Natural killer cell (primary cell): ENCODE measurements at regions not wholly inside any gene's neighbourhood (a gene's known extent, or its start where the extent isn't known, plus 50 kb on each side); places are given as distances from the start of the nearest gene placed in this dataset.

ENCODE experiments used
- ATAC-seq, 3 donors: fragments of 150-1000 bp in 2 of 3; fragments of 200-7000 bp in 1 of 3; cut with Tn5 transposase; 1 replicate in 1 of 3; 2 replicates in 2 of 3; pipeline ENCODE4 v1.10.0; 2021; ENCODE audit warnings: mild to moderate bottlenecking in 2 of 3, moderate library complexity in 2 of 3
- DNase-seq, 2 donors: peaks; one replicate each; pipeline versions ENCODE4 v3.0.0 to v3.0.0-alpha.2; 2013 to 2021; ENCODE audit warnings: mixed read lengths in 1 of 2
- H3K27ac ChIP-seq: one replicate; pipeline ENCODE4 v1.5.1; 2013; ENCODE audit warnings: mild to moderate bottlenecking, low read length
- H3K27me3 ChIP-seq: one replicate; pipeline ENCODE4 v1.6.1; 2013; ENCODE audit warnings: low read length; ENCODE audit not compliant: control insufficient read depth, insufficient read depth
- H3K36me3 ChIP-seq: one replicate; pipeline ENCODE4 v1.6.1; 2013; ENCODE audit warnings: low read length; ENCODE audit not compliant: control insufficient read depth, insufficient read depth
- H3K4me1 ChIP-seq: one replicate; pipeline ENCODE4 v1.6.1; 2013; ENCODE audit warnings: low read length; ENCODE audit not compliant: control insufficient read depth, insufficient read depth
- H3K4me3 ChIP-seq: one replicate; pipeline ENCODE4 v1.5.1; 2013; ENCODE audit warnings: low read length
- H3K9me3 ChIP-seq: one replicate; pipeline ENCODE4 v1.6.1; 2013; ENCODE audit warnings: low read length; ENCODE audit not compliant: control insufficient read depth, insufficient read depth
- H3K27ac Mint-ChIP-seq, 2 donors: one replicate each; pipeline ENCODE4 v1.8.0; 2022; ENCODE audit warnings: mild to moderate bottlenecking in 2 of 2, mixed read lengths in 2 of 2, moderate library complexity in 1 of 2
- H3K27me3 Mint-ChIP-seq, 2 donors: one replicate each; pipeline ENCODE4 v1.8.0; 2022; ENCODE audit warnings: low read depth in 2 of 2, mixed read lengths in 2 of 2
- H3K36me3 Mint-ChIP-seq: one replicate; pipeline ENCODE4 v1.8.0; 2022; ENCODE audit warnings: mixed read lengths
- H3K4me1 Mint-ChIP-seq, 2 donors: one replicate each; pipeline ENCODE4 v1.8.0; 2022; ENCODE audit warnings: mixed read lengths in 2 of 2
- H3K4me3 Mint-ChIP-seq: one replicate; pipeline ENCODE4 v1.8.0; 2022; ENCODE audit warnings: mild to moderate bottlenecking, moderate library complexity, mixed read lengths
- H3K9me3 Mint-ChIP-seq, 2 donors: one replicate each; pipeline ENCODE4 v1.8.0; 2022; ENCODE audit warnings: mixed read lengths in 2 of 2
- WGBS: methylation state at CpG from one replicate; pipeline ENCODE4 v1.1.7; 2013; ENCODE audit warnings: missing lambda C conversion rate; ENCODE audit not compliant: insufficient coverage; 5-methylcytosine and 5-hydroxymethylcytosine counted together
- intact Hi-C: fragments of 100-400 bp; cut with micrococcal nuclease; formaldehyde crosslinking; loops from one replicate; pipeline ENCODE4 v1.14.2; 2022
- TF ChIP-seq, protein P1 (sequence below): fragments of 200-600 bp; IDR thresholded peaks from one replicate; pipeline ENCODE4 v1.8.0; 2022; ENCODE audit warnings: antibody characterized with exemption

DNA sequence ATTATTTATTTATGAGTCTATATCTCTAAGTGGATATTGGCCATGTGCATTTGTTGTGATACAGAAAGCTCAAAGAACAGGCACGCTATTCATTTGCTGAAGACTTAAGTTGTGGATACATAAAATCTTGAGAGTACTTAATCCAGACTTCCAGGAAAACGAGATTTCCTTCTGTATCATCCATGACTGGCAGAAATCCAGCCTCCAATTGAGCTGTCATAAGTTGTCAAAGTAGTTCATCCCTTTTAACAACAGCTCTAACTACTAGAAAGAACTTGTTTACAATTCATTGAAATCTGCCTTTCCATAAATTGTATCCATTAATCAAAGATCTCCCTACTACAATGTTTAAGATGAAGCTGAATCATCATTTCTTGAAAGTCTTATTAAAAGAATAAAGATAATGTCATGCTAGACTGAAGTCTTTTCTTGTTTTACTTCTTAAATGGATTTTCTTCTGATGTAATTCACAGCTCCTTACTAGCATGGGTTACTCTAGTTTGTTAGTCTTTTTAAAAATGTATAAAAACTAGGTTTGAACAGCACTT is 447.3 kb upstream of the CITED2 start:
- Mint-ChIP-seq H3K36me3 (no peaks in the 10 kb centered on the region), H3K4me1 (no peaks in the 10 kb centered on the region), H3K27ac (no peak overlapping the region), H3K27me3 (peaks cover 4 to 7% of the 10 kb centered on the region in 2 donors), H3K9me3 (no peaks in the 10 kb centered on the region), H3K4me3 (no peak overlapping the region)
- no peak overlapping the region for H3K4me3 ChIP-seq
- H3K27me3 ChIP-seq = no peaks in the 10 kb centered on the region
- H3K27ac ChIP-seq = no peak overlapping the region
- H3K9me3 ChIP-seq = no peaks in the 10 kb centered on the region
- H3K4me1 ChIP-seq = no peaks in the 10 kb centered on the region
- DNase-seq (no peak), ATAC-seq (no peak)
- 77% methylated on average over 2 of the region's 2 CpGs for WGBS
- no peaks in the 10 kb centered on the region for H3K36me3 ChIP-seq
- TF ChIP-seq, protein P1, sequence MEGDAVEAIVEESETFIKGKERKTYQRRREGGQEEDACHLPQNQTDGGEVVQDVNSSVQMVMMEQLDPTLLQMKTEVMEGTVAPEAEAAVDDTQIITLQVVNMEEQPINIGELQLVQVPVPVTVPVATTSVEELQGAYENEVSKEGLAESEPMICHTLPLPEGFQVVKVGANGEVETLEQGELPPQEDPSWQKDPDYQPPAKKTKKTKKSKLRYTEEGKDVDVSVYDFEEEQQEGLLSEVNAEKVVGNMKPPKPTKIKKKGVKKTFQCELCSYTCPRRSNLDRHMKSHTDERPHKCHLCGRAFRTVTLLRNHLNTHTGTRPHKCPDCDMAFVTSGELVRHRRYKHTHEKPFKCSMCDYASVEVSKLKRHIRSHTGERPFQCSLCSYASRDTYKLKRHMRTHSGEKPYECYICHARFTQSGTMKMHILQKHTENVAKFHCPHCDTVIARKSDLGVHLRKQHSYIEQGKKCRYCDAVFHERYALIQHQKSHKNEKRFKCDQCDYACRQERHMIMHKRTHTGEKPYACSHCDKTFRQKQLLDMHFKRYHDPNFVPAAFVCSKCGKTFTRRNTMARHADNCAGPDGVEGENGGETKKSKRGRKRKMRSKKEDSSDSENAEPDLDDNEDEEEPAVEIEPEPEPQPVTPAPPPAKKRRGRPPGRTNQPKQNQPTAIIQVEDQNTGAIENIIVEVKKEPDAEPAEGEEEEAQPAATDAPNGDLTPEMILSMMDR = no peak
- intact Hi-C loops = no loop called here

DNA sequence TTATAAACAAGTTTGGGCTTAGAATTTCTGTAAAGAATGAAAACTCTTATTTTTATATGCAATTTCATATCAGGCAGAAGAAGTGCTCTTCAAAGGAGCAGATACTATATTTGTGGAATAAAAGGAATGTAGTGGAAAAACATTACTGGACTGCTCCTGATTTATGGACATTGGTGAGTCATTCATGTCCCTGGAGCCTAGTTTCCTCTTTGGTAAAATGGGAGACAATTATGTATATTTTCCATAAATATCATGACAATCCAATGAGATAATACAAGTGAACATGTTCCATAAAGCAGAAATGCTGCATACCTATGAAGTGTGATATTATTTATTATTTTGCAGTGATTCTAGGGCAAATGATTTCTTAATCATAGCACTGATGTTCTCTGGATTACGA is 445.8 kb upstream of the CITED2 start:
- Mint-ChIP-seq H3K27me3 (peaks cover 7 to 21% of the 10 kb centered on the region in 2 donors), H3K4me3 (no peak overlapping the region), H3K9me3 (peaks cover 0 to 4% of the 10 kb centered on the region in 2 donors), H3K27ac (no peak overlapping the region), H3K4me1 (no peaks in the 10 kb centered on the region), H3K36me3 (no peaks in the 10 kb centered on the region)
- intact Hi-C loops = no loop called here
- Histone ChIP-seq H3K4me1 (no peaks in the 10 kb centered on the region), H3K27me3 (no peaks in the 10 kb centered on the region), H3K4me3 (no peak overlapping the region), H3K27ac (no peak overlapping the region), H3K9me3 (no peaks in the 10 kb centered on the region), H3K36me3 (no peaks in the 10 kb centered on the region)
- ATAC-seq = no peak
- no peak for DNase-seq
- TF ChIP-seq, protein P1 = no peak
- 88% methylated on average over 1 of the region's 1 CpG for WGBS

DNA sequence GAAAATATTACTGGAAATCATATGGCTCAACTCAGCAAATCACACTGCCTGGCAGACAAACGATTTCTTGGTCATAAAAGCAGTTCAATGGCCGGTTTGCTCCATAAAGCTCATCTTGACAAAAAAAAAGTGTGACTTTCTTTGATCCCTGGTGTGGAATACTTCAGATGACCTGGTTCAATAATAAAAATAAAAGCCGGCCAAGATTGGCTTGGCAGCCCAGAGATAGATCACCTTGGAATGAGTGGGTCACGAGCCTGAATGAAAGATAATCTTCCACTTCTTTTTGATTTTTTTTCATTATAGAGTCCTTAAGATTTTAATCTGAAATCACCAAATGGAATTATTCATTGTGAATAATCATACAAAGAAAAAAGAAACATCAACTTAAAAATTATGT is 445.3 kb upstream of the CITED2 start:
- H3K36me3 ChIP-seq = no peaks in the 10 kb centered on the region
- Mint-ChIP-seq H3K4me3 (no peak overlapping the region), H3K27ac (no peak overlapping the region), H3K9me3 (peaks cover 0 to 4% of the 10 kb centered on the region in 2 donors), H3K27me3 (peaks cover 7 to 21% of the 10 kb centered on the region in 2 donors), H3K36me3 (no peaks in the 10 kb centered on the region), H3K4me1 (no peaks in the 10 kb centered on the region)
- no peak overlapping the region for H3K27ac ChIP-seq
- DNase-seq (no peak), ATAC-seq (no peak)
- intact Hi-C loops = no loop called here
- H3K4me1 ChIP-seq = no peaks in the 10 kb centered on the region
- no peak overlapping the region for H3K4me3 ChIP-seq
- 95% methylated on average over 3 of the region's 4 CpGs for WGBS
- TF ChIP-seq, protein P1 = no peak
- H3K9me3 ChIP-seq = no peaks in the 10 kb centered on the region
- no peaks in the 10 kb centered on the region for H3K27me3 ChIP-seq

DNA sequence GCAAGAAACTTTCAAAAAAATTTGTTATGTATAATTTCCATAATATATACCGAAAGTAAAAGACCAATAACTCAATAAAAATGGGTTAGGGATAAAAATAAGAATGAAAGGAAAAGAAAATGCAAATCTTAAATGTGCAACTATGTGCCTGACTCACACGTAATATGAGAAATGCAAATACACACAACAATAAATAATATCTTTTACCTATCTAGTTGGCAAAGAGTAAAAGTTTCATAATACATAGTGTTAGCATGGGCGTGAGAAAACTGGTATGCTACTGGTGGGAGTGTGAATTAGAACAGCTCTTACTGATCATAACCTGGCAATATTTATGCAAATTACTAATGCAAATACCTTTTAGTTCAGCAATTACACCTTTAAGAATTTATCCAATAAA is 438.5 kb upstream of the CITED2 start:
- H3K9me3 Mint-ChIP-seq = peaks cover 0 to 4% of the 10 kb centered on the region in 2 donors
- no peaks in the 10 kb centered on the region for H3K36me3 Mint-ChIP-seq
- intact Hi-C loops = no loop called here
- TF ChIP-seq, protein P1 = no peak
- Histone ChIP-seq H3K9me3 (no peaks in the 10 kb centered on the region), H3K4me1 (no peaks in the 10 kb centered on the region), H3K36me3 (no peaks in the 10 kb centered on the region), H3K27me3 (no peaks in the 10 kb centered on the region), H3K27ac (no peak overlapping the region), H3K4me3 (no peak overlapping the region)
- peaks cover 3 to 14% of the 10 kb centered on the region in 2 donors for H3K27me3 Mint-ChIP-seq
- no CpG with 5 or more reads among the region's 3 CpGs for WGBS
- no peak overlapping the region for H3K27ac Mint-ChIP-seq
- H3K4me1 Mint-ChIP-seq = no peaks in the 10 kb centered on the region
- ATAC-seq = no peak
- no peak overlapping the region for H3K4me3 Mint-ChIP-seq
- no peak for DNase-seq
